GM21390 (cell line): ENCODE measurements at regions not wholly inside any gene's neighbourhood (a gene's known extent, or its start where the extent isn't known, plus 50 kb on each side); places are given as distances from the start of the nearest gene placed in this dataset.
"Not testable (repeated sequence)": the region's sequence is repeated elsewhere in the genome, so short reads cannot be mapped to it uniquely, and the experiment has no call there.

Source experiments
- ATAC-seq: cut with Tn5 transposase; IDR thresholded peaks from one replicate; pipeline ENCODE4 v1.9.1; 2021; ENCODE audit not compliant: unreplicated experiment

DNA sequence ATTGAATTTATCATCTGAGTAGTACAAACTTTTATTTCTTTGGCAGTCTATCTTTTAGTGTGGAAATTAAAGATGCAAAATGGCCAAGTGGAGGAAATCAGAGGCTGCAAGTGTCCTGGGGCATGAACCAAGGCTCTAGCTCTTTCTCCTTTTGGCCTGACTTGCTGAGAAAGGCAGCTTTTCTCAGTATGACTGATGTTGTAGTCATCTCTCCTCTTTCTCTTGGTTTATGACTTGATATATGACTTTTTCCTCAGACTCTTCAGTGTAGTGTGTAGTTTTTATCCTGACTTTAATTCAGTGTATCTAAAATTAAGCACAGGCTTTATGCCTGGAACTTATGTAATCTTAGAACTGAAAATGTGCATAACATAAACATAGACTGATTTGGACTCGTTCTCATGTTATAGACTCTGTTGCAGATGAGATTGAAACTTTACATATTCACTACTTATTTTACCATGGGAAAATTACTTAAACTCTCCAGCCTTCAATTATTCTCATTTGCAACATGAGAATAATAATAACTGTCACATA lies 65.7 kb downstream of the SLITRK5 start:
- no peak for ATAC-seq

GRCh38 chr13:87754097-87754496 lies 82.9 kb downstream of the SLITRK5 start:
- no peak for ATAC-seq

- ATAC-seq: no peak
These were observed 98.3 kb downstream of the SLITRK5 start for GRCh38 chr13:87769445-87769844.

GRCh38 chr13:87777387-87777786 lies 106.2 kb downstream of the SLITRK5 start:
- ATAC-seq: no peak

- no peak for ATAC-seq
These were observed 107.0 kb downstream of the SLITRK5 start for GRCh38 chr13:87778128-87778527.

GRCh38 chr13:87779426-87779825 lies 108.3 kb downstream of the SLITRK5 start:
- no peak for ATAC-seq

GRCh38 chr13:87783366-87783765 lies 112.2 kb downstream of the SLITRK5 start:
- no peak for ATAC-seq

DNA sequence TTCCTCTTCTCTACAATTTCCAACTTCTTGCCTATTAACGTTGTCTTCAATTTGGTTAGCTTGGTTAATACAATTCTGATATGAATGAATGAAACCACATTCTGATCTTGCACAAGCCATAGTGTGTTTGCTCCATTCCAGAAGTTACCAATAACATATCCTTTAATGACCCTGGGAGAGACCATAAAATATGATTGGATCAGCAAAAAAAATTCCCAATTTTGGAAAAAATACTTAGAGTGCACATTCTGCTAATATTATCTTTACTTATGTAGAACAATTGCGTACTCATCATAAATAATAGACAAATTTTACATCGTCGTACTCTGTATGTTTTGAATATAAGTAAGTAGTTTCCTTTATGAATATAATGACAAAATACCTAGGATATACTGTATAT lies 117.2 kb downstream of the SLITRK5 start:
- no peak for ATAC-seq

DNA sequence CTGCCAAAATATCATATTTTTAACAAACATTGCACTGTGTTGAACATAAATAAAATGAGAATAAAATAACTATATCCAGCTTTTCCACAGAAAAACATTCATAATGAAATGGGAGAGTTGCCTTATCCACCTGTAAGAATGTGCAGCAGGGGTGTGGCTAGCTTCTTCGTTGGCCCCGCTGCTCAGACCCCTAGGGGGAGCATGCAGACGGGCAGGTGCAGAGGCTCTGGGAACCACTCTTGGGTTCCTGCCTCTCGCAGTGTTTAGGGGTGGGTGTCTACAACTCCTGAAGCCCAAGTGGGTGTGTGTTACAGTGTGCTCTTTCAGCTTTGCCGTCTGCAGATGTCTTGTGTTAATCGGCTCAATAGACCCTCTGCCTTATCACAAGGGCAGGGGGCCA lies 121.7 kb downstream of the SLITRK5 start:
- ATAC-seq: no peak

- ATAC-seq: no peak
These were observed 127.4 kb downstream of the SLITRK5 start for GRCh38 chr13:87798536-87798935.

DNA sequence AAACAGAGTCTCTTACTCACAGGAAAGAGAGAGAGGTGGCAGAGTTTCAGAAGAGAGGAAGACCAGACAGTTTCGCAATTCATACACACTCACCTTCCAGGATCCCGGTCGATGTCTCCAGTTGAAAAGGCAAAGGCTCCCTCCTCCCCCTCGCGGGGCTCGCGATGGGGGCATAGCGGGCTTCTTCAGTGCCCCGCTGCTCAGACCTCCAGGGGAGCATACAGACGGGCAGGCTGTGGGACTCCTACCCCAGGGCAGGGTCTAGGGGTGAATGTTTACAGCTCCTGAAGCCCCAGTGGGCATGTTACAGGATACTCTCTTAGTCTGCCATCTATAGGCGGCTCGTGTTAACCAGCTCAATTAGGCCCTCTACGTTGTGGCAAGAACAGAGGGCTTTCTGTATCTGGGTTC lies 139.2 kb downstream of the SLITRK5 start:
- ATAC-seq: no peak

DNA sequence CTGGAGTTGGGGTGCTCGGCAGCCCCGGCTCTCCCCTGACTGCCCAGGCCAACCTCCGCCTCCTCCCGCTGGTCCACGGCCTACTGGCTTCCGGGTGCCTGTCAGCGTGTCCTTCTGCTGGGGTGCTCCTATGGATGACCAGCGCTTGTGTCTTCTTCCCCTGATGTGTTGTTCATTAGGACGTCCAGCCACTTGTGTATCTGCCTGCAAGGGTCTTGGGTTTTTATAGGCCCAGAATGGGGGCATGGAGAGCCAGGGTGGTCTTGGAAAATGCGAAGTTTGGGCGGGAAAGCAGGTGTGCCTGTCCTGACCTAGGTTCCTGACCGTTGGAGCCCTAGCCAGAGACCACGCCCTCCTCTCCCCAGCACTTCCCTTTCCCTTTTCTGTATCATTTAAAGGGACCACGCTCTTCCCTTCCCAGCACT lies 139.8 kb downstream of the SLITRK5 start:
- no peak for ATAC-seq

DNA sequence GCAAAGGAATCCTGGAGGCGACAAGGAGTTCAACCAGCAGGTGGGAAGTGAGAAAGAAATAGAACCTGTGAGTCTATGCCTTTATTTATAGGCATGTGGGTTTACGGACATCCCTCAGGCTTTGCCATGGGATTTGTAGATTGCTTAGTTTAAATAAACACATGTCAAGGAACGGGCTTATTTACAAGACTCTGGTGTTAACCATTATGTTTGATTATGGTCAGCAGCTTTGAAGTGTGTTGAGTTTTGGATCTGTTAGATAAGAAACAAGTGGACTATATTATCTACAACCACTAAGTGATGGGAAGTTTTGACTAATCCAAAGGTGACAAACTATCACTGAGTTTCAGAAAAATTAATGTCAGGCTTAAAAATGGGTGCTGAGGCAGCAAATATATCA lies 143.2 kb downstream of the SLITRK5 start:
- no peak for ATAC-seq

DNA sequence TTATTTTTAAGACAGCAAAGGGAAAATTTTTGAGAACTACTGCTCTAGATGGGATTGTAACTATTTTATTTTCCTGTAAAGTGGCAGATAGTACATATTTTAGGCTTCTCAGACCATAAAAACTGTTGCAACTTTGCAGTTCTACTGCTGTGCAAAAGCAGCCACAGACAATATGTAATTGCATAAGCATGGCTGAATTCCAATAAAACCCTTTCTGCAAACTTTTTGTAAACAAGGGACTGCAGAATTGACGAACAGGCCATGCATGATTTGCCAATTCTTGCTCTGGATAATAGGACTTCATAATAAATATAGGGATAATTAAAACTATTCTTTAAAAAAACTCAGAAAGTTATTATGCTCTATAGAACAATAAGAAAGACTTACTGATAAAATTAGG lies 149.1 kb downstream of the SLITRK5 start:
- ATAC-seq: no peak

- no peak for ATAC-seq
These were observed 150.3 kb downstream of the SLITRK5 start for GRCh38 chr13:87821512-87821911.

- ATAC-seq: not testable (repeated sequence)
These were observed 155.1 kb downstream of the SLITRK5 start for GRCh38 chr13:87826301-87826700.

DNA sequence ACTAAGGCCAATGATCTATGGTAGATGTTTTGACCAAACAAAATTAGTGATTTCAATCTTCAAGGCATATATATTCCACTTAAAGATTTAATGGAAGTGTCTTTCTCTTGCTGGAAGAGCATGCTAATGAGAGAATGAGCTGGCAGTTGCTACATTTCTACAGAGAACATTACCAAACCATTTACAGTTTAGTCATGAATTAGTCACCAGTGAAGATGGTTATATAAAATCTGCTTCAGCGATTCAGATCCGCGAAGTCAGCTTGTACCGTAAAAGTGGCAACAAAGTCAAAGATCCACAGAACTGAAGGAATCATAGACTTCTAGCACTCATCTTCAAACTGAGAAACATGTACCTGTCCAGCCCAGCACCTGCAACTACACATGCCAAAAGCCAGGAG lies 156.3 kb downstream of the SLITRK5 start:
- ATAC-seq: no peak

GRCh38 chr13:87837522-87837921 lies 166.4 kb downstream of the SLITRK5 start:
- no peak for ATAC-seq

GRCh38 chr13:87837946-87838345 lies 166.8 kb downstream of the SLITRK5 start:
- no peak for ATAC-seq

- ATAC-seq: no peak
These were observed 180.2 kb downstream of the SLITRK5 start for GRCh38 chr13:87851410-87851809.

DNA sequence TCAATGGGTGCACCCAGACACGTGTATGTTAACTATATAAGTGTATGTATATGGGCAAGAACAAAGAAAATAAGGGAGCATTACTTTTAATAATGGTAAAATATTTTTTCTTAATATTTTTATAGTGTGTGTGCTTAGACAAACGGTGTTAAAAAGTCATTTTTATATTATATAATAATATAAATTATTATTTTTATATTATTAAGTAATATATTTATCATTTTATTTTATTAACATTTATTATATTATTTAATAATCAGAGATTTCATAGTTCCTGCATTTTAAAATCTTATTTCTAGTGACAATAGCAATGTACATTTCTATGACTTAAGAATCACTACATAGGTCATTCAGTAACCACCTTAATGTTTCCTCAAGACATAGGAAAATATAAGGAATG lies 184.4 kb downstream of the SLITRK5 start:
- no peak for ATAC-seq

- no peak for ATAC-seq
These were observed 188.1 kb downstream of the SLITRK5 start for GRCh38 chr13:87859261-87859660.

DNA sequence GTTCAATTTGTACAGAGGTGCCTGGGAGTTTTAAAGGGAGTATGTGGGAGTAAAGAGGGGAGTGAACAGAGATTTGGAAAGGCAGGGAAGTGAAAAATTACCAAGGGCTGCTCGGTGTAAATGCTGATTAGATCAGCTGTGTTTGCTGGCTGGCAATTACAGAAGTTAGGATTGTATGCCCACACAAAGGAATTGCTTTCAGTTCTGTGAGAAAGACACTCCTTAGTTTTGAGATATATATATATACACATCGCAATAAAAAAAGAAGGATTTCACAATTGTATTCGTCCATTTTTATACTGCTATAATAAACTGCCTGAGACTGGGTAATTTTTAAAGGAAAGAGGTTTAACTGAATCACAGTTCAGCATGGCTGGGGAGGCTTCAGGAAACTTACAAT lies 196.3 kb downstream of the SLITRK5 start:
- ATAC-seq: no peak

GRCh38 chr13:87868731-87869130 lies 197.6 kb downstream of the SLITRK5 start:
- ATAC-seq: no peak
